ENCODE measurements at regions not wholly inside any gene's neighbourhood (a gene's known extent, or its start where the extent isn't known, plus 50 kb on each side); places are given as distances from the start of the nearest gene placed in this dataset.
"Not testable (repeated sequence)": the region's sequence is repeated elsewhere in the genome, so short reads cannot be mapped to it uniquely, and the experiment has no call there.

GRCh38 chr6:74574794-74575193, 631.1 kb downstream of the COL12A1 start:
- Histone ChIP-seq H3K36me3 (no peaks in the 10 kb centered on the region), H3K4me1 (ENCODE audit: control insufficient read depth in 1 of 2, insufficient read depth in 1 of 2, low read depth in 1 of 2, low read length in 1 of 2) (no peaks in the 10 kb centered on the region), H3K27ac (no peak overlapping the region), H3K9me3 (no peaks in the 10 kb centered on the region), H3K27me3 (no peaks in the 10 kb centered on the region), H3K4me3 (ENCODE audit: low read depth in 1 of 2, low read length in 1 of 2) (no peak overlapping the region)
- TF ChIP-seq CTCF (IDR thresholded peaks at IDR 0.05): no peak

- H3K4me3 ChIP-seq (ENCODE audit: low read depth in 1 of 2, low read length in 1 of 2): no peak overlapping the region
- H3K9me3 ChIP-seq: no peaks in the 10 kb centered on the region
- H3K4me1 ChIP-seq (ENCODE audit: control insufficient read depth in 1 of 2, insufficient read depth in 1 of 2, low read depth in 1 of 2, low read length in 1 of 2): no peaks in the 10 kb centered on the region
- H3K27ac ChIP-seq: no peak overlapping the region
- TF ChIP-seq CTCF (IDR thresholded peaks at IDR 0.05): no peak
- no peaks in the 10 kb centered on the region for H3K27me3 ChIP-seq
- H3K36me3 ChIP-seq: no peaks in the 10 kb centered on the region
Measured at GRCh38 chr6:74573613-74574012, 632.2 kb downstream of the COL12A1 start.

- Histone ChIP-seq H3K36me3 (no peaks in the 10 kb centered on the region), H3K4me3 (ENCODE audit: low read depth in 1 of 2, low read length in 1 of 2) (no peak overlapping the region), H3K4me1 (ENCODE audit: control insufficient read depth in 1 of 2, insufficient read depth in 1 of 2, low read depth in 1 of 2, low read length in 1 of 2) (no peaks in the 10 kb centered on the region), H3K9me3 (no peaks in the 10 kb centered on the region), H3K27ac (no peak overlapping the region), H3K27me3 (no peaks in the 10 kb centered on the region)
- TF ChIP-seq CTCF (IDR thresholded peaks at IDR 0.05): no peak
Measured at GRCh38 chr6:74570044-74570443, 635.8 kb downstream of the COL12A1 start.

GRCh38 chr6:74568861-74569260, 637.0 kb downstream of the COL12A1 start:
- no peaks in the 10 kb centered on the region for H3K27me3 ChIP-seq
- no peak overlapping the region for H3K27ac ChIP-seq
- H3K9me3 ChIP-seq: no peaks in the 10 kb centered on the region
- no peaks in the 10 kb centered on the region for H3K36me3 ChIP-seq
- no peak for TF ChIP-seq CTCF (IDR thresholded peaks at IDR 0.05)
- no peak overlapping the region for H3K4me3 ChIP-seq (ENCODE audit: low read depth in 1 of 2, low read length in 1 of 2)
- H3K4me1 ChIP-seq (ENCODE audit: control insufficient read depth in 1 of 2, insufficient read depth in 1 of 2, low read depth in 1 of 2, low read length in 1 of 2): no peaks in the 10 kb centered on the region

- H3K36me3 ChIP-seq; H3K4me3 ChIP-seq (ENCODE audit: low read depth in 1 of 2, low read length in 1 of 2); H3K9me3 ChIP-seq; H3K4me1 ChIP-seq (ENCODE audit: control insufficient read depth in 1 of 2, insufficient read depth in 1 of 2, low read depth in 1 of 2, low read length in 1 of 2); H3K27ac ChIP-seq; H3K27me3 ChIP-seq: not testable (repeated sequence)
Measured at GRCh38 chr6:74567923-74568290, 637.9 kb downstream of the COL12A1 start.

GRCh38 chr6:74567281-74567922, 638.5 kb downstream of the COL12A1 start:
- H3K4me1 ChIP-seq (ENCODE audit: control insufficient read depth in 1 of 2, insufficient read depth in 1 of 2, low read depth in 1 of 2, low read length in 1 of 2): no peaks in the 10 kb centered on the region
- no peaks in the 10 kb centered on the region for H3K36me3 ChIP-seq
- no peaks in the 10 kb centered on the region for H3K27me3 ChIP-seq
- no peaks in the 10 kb centered on the region for H3K9me3 ChIP-seq
- H3K4me3 ChIP-seq (ENCODE audit: low read depth in 1 of 2, low read length in 1 of 2): no peak overlapping the region
- no peak overlapping the region for H3K27ac ChIP-seq
- TF ChIP-seq CTCF (IDR thresholded peaks at IDR 0.05): no peak
